GM12874 (cell line): ENCODE measurements at regions not wholly inside any gene's neighbourhood (a gene's known extent, or its start where the extent isn't known, plus 50 kb on each side); places are given as distances from the start of the nearest gene placed in this dataset.

ENCODE experiments used
- CTCF ChIP-seq: IDR thresholded peaks from 2 replicates; pipeline ENCODE4 v1.5.1; 2011; ENCODE audit warnings: low read depth, mild to moderate bottlenecking, control low read depth, low read length, moderate library complexity; ENCODE audit not compliant: insufficient read depth

GRCh38 chr12:111251058-111251730, 117.7 kb downstream of the PHETA1 start:
- TF ChIP-seq CTCF, result no peak

GRCh38 chr12:111250251-111250881, 118.5 kb downstream of the PHETA1 start:
- TF ChIP-seq CTCF, result no peak

- no peak for TF ChIP-seq CTCF
These were observed 119.1 kb downstream of the PHETA1 start for GRCh38 chr12:111249757-111250156.

GRCh38 chr12:111249018-111249370, 119.9 kb downstream of the PHETA1 start:
- TF ChIP-seq CTCF, result no peak

- TF ChIP-seq CTCF, result no peak
These were observed 120.5 kb downstream of the PHETA1 start for GRCh38 chr12:111248236-111249017.

GRCh38 chr12:111247083-111247783, 121.7 kb downstream of the PHETA1 start:
- no peak for TF ChIP-seq CTCF

- no peak for TF ChIP-seq CTCF
These were observed 122.4 kb downstream of the PHETA1 start for GRCh38 chr12:111246477-111247011.
